Mucosa of descending colon (tissue), 3 donors: ENCODE measurements at regions not wholly inside any gene's neighbourhood (a gene's known extent, or its start where the extent isn't known, plus 50 kb on each side); places are given as distances from the start of the nearest gene placed in this dataset.

Experiments
- ATAC-seq: fragments of 200-7000 bp; cut with Tn5 transposase; one replicate; pipeline ENCODE4 v1.9.1; 2020; ENCODE audit warnings: mild to moderate bottlenecking, moderate library complexity
- DNase-seq, 3 donors: peaks; one replicate each; pipeline ENCODE4 v3.0.0-alpha.2; 2020
- H3K36me3 ChIP-seq: fragments of 200-600 bp; one replicate; pipeline ENCODE4 v1.8.0; 2021; ENCODE audit warnings: low read depth, mild to moderate bottlenecking
- H3K4me1 ChIP-seq: fragments of 200-600 bp; one replicate; pipeline ENCODE4 v1.8.0; 2021; ENCODE audit warnings: low read depth, mild to moderate bottlenecking
- H3K4me3 ChIP-seq: fragments of 200-600 bp; one replicate; pipeline ENCODE4 v1.8.0; 2021; ENCODE audit warnings: mild to moderate bottlenecking
- H3K9me3 ChIP-seq: fragments of 200-600 bp; one replicate; pipeline ENCODE4 v1.8.0; 2021; ENCODE audit warnings: mild to moderate bottlenecking
- intact Hi-C, 2 donors: fragments of 100-400 bp; cut with DNase I in 1 of 2; cut with micrococcal nuclease in 1 of 2; formaldehyde crosslinking; loops; one replicate each; pipeline versions ENCODE4 v1.11.0 to v1.11.1; 2022; cut with DNase I, micrococcal nuclease
- TF ChIP-seq, protein P1 (sequence below): fragments of 200-600 bp; IDR thresholded peaks from one replicate; pipeline ENCODE4 v1.8.0; 2022; ENCODE audit warnings: antibody characterized with exemption, mild to moderate bottlenecking
- donor health status: DM: no; HTN: no; CAD: no; lungs with moderate emphysema.
- donor health status: DM: no; HTN: no; CAD: no.
- donor health status: DM: no; HTN: yes; CAD: no.

DNA sequence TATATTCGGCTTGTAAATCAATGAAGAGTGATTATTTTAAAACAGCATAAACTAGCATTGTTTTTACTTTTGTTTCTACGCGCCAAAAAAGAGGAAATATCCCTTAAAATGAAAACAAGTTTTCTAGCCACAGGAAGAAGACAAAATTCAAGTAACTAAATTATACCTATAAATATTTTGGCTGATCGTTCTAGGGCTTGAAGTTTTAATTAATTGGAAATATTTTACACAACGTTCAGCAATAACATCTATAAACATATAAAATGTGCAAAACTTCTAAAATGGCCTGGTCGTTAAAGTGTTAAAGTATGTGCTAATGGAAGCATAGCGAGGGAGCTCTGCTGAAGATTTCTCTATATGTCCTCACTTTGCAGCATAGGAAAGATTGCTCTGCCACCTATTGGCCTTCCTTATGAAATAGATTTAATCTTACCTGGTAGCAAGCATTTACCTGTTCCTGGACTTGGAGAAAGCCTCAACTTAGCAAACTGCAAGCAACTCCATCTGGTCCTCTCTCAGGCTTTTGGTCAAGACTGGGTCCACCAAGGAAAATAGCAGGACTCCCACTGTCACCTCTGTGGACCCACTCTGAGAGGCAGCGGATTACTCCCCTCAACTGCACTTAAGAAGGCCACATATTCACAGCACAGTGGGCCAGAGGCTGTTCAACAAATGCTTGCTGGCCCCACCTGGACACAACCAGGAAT lies 351.3 kb upstream of the RUNX1 start:
- TF ChIP-seq, protein P1, sequence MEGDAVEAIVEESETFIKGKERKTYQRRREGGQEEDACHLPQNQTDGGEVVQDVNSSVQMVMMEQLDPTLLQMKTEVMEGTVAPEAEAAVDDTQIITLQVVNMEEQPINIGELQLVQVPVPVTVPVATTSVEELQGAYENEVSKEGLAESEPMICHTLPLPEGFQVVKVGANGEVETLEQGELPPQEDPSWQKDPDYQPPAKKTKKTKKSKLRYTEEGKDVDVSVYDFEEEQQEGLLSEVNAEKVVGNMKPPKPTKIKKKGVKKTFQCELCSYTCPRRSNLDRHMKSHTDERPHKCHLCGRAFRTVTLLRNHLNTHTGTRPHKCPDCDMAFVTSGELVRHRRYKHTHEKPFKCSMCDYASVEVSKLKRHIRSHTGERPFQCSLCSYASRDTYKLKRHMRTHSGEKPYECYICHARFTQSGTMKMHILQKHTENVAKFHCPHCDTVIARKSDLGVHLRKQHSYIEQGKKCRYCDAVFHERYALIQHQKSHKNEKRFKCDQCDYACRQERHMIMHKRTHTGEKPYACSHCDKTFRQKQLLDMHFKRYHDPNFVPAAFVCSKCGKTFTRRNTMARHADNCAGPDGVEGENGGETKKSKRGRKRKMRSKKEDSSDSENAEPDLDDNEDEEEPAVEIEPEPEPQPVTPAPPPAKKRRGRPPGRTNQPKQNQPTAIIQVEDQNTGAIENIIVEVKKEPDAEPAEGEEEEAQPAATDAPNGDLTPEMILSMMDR = no peak
- DNase-seq (peak in 1 of 3 donors; percentile 61), ATAC-seq (peak; percentile 88)
- intact Hi-C loops = loop anchor here (5.0 kb wide), 2 partner anchors 508 to 513 kb away; no protein-coding TSS in a partner anchor
- Histone ChIP-seq H3K36me3 (no peaks in the 10 kb centered on the region), H3K4me3 (no peak overlapping the region), H3K9me3 (no peaks in the 10 kb centered on the region), H3K4me1 (no peaks in the 10 kb centered on the region)

DNA sequence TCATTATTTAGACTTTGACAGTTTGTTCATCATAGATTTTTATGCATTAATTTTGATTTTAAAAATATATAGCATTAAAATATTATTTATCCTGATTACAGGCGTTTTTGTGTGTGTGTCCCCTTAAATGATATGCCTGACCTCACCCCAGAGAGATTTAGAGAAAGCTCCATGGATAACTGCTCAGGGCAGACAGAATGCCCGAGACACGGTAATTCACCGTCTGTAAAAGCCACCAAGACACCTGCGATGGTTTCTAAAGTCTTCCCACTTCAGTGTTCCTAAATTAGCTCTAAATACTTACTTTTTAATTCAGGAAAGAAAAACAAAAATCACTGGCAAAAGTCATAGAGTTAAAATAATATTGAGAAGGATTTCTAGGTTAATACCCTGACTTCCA lies 350.6 kb upstream of the RUNX1 start:
- intact Hi-C loops = loop anchor here (5.0 to 10.0 kb wide), 3 partner anchors 507 to 655 kb away; no protein-coding TSS in a partner anchor
- DNase-seq (no peak), ATAC-seq (no peak)
- Histone ChIP-seq H3K36me3 (no peaks in the 10 kb centered on the region), H3K4me3 (no peak overlapping the region), H3K9me3 (no peaks in the 10 kb centered on the region), H3K4me1 (no peaks in the 10 kb centered on the region)
- TF ChIP-seq, protein P1 = no peak

DNA sequence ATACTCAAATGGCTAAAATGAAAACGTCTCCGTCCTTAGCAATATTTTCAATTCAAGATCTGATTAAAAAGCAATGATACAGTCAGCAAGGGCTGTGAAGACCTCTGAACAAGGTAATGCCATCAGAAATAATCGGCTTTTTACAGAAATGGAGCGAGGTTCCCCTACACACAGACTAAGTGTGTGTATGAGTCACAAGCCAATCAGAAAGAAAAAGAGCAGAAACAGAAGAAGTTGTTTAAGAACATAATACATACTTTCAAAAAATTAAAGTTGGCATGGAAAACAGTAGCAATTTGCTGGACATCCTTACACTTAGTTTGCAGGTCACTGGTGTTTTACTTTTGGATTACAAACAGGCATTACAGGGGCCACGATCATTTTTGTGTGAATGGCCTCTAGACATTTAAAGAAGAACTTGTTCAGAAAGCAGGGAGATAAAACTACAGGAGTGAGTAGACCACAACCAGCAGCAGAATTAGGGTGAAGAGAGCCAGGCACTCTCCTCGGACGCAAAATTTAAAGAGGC lies 350.0 kb upstream of the RUNX1 start:
- Histone ChIP-seq H3K36me3 (no peaks in the 10 kb centered on the region), H3K4me1 (no peaks in the 10 kb centered on the region), H3K9me3 (no peaks in the 10 kb centered on the region), H3K4me3 (no peak overlapping the region)
- intact Hi-C loops = loop anchor here in 1 of 2 donors (10.0 kb wide), 1 partner anchor 654 kb away; no protein-coding TSS in a partner anchor
- ATAC-seq (no peak), DNase-seq (no peak)
- TF ChIP-seq, protein P1 = no peak

DNA sequence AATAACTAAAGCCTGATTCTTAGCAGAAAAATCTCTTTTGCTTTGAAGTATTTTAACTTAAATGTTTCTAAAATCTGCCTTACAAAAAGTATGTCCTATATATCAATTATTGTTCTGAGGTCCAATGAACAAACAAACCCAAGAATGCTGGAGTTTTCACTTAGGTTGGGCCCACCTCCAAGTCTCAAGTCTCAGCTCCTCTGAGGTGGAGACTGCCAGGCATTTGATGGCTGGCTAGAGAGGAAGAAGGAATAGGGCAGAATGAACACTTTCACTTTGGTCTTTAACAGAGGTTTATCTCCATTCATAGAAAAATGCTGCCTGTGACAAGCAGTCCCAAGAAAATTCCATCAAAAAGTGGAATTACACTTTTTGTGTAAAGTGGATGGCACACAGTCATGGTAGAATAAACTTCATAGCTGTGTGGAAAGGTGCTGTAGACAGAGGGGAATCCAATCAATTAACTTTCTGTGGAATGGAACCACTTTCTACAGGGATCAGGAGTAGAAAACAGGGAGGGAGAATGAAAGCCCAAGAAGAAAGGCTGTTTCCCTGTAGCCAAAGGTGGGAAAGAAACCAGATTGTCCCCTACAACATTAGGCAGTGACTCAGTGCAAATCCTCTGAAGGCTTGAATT lies 349.4 kb upstream of the RUNX1 start:
- ATAC-seq = no peak
- intact Hi-C loops = loop anchor here in 1 of 2 donors (10.0 kb wide), 1 partner anchor 654 kb away; no protein-coding TSS in a partner anchor
- TF ChIP-seq, protein P1 = no peak
- Histone ChIP-seq H3K36me3 (no peaks in the 10 kb centered on the region), H3K9me3 (no peaks in the 10 kb centered on the region), H3K4me3 (no peak overlapping the region), H3K4me1 (no peaks in the 10 kb centered on the region)
- DNase-seq = no peak

DNA sequence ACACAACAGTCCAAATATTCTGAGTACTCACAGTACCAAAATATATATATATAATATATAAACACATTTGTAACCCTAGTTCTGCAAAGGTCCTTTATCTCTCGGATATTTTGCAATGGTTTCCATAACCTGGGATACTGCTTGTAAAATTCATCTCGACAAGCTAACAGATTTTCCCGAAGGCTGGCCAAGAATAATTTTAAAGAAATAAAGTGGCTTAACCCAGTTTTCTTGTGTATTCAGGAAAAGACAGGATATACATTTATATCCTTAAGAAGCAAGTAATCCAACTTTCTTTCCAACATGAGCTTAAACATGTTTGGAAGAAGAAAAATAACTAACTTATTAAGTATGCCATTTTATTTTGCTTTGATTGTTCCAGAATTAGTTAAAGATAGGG lies 348.7 kb upstream of the RUNX1 start:
- intact Hi-C loops = loop anchor here in 1 of 2 donors (10.0 kb wide), 1 partner anchor 653 kb away; no protein-coding TSS in a partner anchor
- DNase-seq = no peak
- TF ChIP-seq, protein P1 = no peak
- H3K4me3 ChIP-seq = no peak overlapping the region
- no peak for ATAC-seq
- H3K9me3 ChIP-seq = no peaks in the 10 kb centered on the region
- no peaks in the 10 kb centered on the region for H3K36me3 ChIP-seq
- no peaks in the 10 kb centered on the region for H3K4me1 ChIP-seq
